Fibroblast of pulmonary artery (primary cell): ENCODE measurements at regions not wholly inside any gene's neighbourhood (a gene's known extent, or its start where the extent isn't known, plus 50 kb on each side); places are given as distances from the start of the nearest gene placed in this dataset.

Experiments used
- DNase-seq: peaks from one replicate; pipeline ENCODE4 v3.0.0-alpha.2; 2010; ENCODE audit warnings: low read depth
- H3K4me3 ChIP-seq: replicated peaks from 2 replicates; pipeline ENCODE4 v1.5.1; 2011; ENCODE audit warnings: low read depth, mild to moderate bottlenecking, control low read depth, low read length, moderate library complexity
- CTCF ChIP-seq: IDR thresholded peaks from 2 replicates; pipeline ENCODE4 v1.5.1; 2011; ENCODE audit warnings: mild to moderate bottlenecking, control low read depth, low read length, inconsistent platforms; ENCODE audit errors: missing control alignments

- H3K4me3 ChIP-seq = no peak overlapping the region
- peak; percentile 35 for DNase-seq
- TF ChIP-seq CTCF = no peak
These were observed 686.2 kb upstream of the NR2F2 start for GRCh38 chr15:95644100-95644875.

- TF ChIP-seq CTCF = no peak
- H3K4me3 ChIP-seq = no peak overlapping the region
- DNase-seq = no peak
These were observed 684.6 kb upstream of the NR2F2 start for GRCh38 chr15:95645791-95646338.

GRCh38 chr15:95646484-95647273, 683.8 kb upstream of the NR2F2 start:
- DNase-seq = no peak
- no peak overlapping the region for H3K4me3 ChIP-seq
- no peak for TF ChIP-seq CTCF

GRCh38 chr15:95647531-95648277, 682.8 kb upstream of the NR2F2 start:
- H3K4me3 ChIP-seq = no peak overlapping the region
- no peak for TF ChIP-seq CTCF
- no peak for DNase-seq

GRCh38 chr15:95653361-95653805, 677.1 kb upstream of the NR2F2 start:
- no peak for TF ChIP-seq CTCF
- no peak overlapping the region for H3K4me3 ChIP-seq
- DNase-seq = no peak

- TF ChIP-seq CTCF = no peak
- H3K4me3 ChIP-seq = no peak overlapping the region
- no peak for DNase-seq
These were observed 675.4 kb upstream of the NR2F2 start for GRCh38 chr15:95655089-95655607.
